ENCODE measurements at regions not wholly inside any gene's neighbourhood (a gene's known extent, or its start where the extent isn't known, plus 50 kb on each side); places are given as distances from the start of the nearest gene placed in this dataset.
"Not testable (repeated sequence)": the region's sequence is repeated elsewhere in the genome, so short reads cannot be mapped to it uniquely, and the experiment has no call there.

DNA sequence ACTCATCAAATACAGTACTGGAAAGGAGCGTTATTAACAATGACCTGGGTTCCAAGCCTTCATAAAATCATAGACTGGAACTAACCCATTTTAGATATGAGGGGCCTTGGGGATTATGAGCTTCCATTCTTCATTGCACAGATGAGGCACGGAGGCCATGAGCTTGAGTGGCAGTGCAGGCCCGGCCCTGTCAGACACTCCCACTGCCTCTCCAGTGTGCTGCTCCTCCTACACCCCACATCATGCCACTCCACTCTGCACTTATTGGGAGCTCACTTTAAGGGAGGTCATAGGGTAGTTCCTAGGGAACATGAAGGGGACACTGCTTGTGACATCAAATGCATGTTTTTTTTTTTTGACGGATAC, 77.9 kb downstream of the TSN start:
- WGBS: 97% methylated on average over 4 of the region's 4 CpGs
- no peaks in the 10 kb centered on the region for H3K36me3 ChIP-seq (ENCODE audit: insufficient read depth, low read length)
- peaks cover 2% of the 10 kb centered on the region; the same call in 1 of the 2 replicates for H3K4me1 ChIP-seq (ENCODE audit: insufficient read depth, low read length)
- no peak overlapping the region for H3K27ac ChIP-seq (ENCODE audit: low read depth, low read length)
- H3K4me3 ChIP-seq (ENCODE audit: low read length): no peak overlapping the region
- peaks cover 15% of the 10 kb centered on the region; the same call in 1 of the 2 replicates for H3K9me3 ChIP-seq (ENCODE audit: insufficient read depth, low read depth, low read length)
- no peaks in the 10 kb centered on the region for H3K27me3 ChIP-seq (ENCODE audit: insufficient read depth, low read length)
- H3K9ac ChIP-seq (ENCODE audit: low read depth, low read length): no peak overlapping the region

DNA sequence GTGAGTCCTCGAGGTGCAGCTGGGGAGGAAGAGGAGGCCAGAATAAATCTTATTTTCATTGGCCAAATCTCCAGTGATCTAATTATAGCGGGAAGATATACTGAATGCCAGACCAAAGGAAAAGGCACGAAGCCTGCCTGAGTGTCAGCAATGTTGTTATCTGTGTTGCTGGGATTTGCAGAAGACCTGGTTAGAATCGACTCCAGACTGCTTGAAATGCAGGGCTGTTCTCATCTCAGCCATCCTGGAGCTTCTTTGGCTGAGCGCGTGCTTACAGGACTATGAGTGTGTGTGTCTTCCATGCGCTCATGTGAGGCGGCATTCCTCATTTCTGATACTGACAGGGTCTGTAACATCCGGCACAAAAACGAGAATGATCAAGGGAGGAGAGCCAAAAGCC, 81.2 kb downstream of the TSN start:
- H3K4me1 ChIP-seq (ENCODE audit: insufficient read depth, low read length): no peaks in the 10 kb centered on the region
- H3K27ac ChIP-seq (ENCODE audit: low read depth, low read length): no peak overlapping the region
- H3K9me3 ChIP-seq (ENCODE audit: insufficient read depth, low read depth, low read length): peaks cover 16% of the 10 kb centered on the region; the same call in 1 of the 2 replicates
- no peak overlapping the region for H3K9ac ChIP-seq (ENCODE audit: low read depth, low read length)
- H3K36me3 ChIP-seq (ENCODE audit: insufficient read depth, low read length): no peaks in the 10 kb centered on the region
- 89% methylated on average over 10 of the region's 10 CpGs for WGBS
- no peak overlapping the region for H3K4me3 ChIP-seq (ENCODE audit: low read length)
- no peaks in the 10 kb centered on the region for H3K27me3 ChIP-seq (ENCODE audit: insufficient read depth, low read length)

DNA sequence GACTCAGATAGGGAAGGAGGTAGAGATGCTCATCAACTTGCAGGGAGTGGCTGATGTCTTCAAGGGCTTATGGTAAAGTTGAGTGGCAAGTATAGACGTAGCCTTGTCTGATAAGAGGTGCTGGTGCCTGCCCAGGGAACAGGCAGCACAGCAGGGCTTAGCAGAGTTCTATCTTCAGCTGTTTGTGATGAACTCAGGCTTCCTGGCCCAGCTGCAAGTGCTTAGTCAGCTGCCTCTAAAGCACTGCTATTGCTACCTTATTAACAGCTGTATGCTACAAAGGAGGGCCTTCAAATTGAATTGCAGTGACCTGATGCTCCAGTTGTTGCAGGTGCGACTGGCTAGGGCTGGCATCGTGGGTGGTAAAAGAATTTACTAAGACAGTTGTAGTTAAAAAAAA, 82.1 kb downstream of the TSN start:
- Histone ChIP-seq H3K9ac (ENCODE audit: low read depth, low read length) (no peak overlapping the region), H3K4me1 (ENCODE audit: insufficient read depth, low read length) (no peaks in the 10 kb centered on the region), H3K36me3 (ENCODE audit: insufficient read depth, low read length) (no peaks in the 10 kb centered on the region), H3K27me3 (ENCODE audit: insufficient read depth, low read length) (no peaks in the 10 kb centered on the region), H3K9me3 (ENCODE audit: insufficient read depth, low read depth, low read length) (peaks cover 16% of the 10 kb centered on the region; the same call in 1 of the 2 replicates), H3K27ac (ENCODE audit: low read depth, low read length) (no peak overlapping the region), H3K4me3 (ENCODE audit: low read length) (no peak overlapping the region)
- WGBS: 90% methylated on average over 3 of the region's 3 CpGs

DNA sequence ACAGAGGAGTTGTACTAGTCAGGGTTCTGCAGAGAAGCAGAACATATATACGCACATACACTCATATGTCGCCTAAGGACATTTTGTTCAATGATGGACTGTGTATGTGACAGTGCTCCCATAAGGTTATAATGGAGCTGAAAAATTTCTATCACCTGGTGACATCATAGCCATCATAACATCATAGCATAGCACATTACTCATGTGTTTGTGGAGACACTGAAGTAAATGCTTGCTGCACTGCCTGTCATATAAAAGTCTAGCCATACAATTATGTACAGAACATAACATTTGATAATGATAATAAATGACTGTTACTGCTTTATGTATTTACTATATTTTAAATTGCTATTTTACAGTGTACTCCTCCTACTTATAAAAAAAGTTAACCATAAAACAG, 83.1 kb downstream of the TSN start:
- no peaks in the 10 kb centered on the region for H3K36me3 ChIP-seq (ENCODE audit: insufficient read depth, low read length)
- no peak overlapping the region for H3K9ac ChIP-seq (ENCODE audit: low read depth, low read length)
- no peaks in the 10 kb centered on the region for H3K4me1 ChIP-seq (ENCODE audit: insufficient read depth, low read length)
- H3K27ac ChIP-seq (ENCODE audit: low read depth, low read length): no peak overlapping the region
- WGBS: no CpG with 5 or more reads among the region's 2 CpGs
- H3K4me3 ChIP-seq (ENCODE audit: low read length): no peak overlapping the region
- peaks cover 16% of the 10 kb centered on the region; the same call in 1 of the 2 replicates for H3K9me3 ChIP-seq (ENCODE audit: insufficient read depth, low read depth, low read length)
- no peaks in the 10 kb centered on the region for H3K27me3 ChIP-seq (ENCODE audit: insufficient read depth, low read length)

DNA sequence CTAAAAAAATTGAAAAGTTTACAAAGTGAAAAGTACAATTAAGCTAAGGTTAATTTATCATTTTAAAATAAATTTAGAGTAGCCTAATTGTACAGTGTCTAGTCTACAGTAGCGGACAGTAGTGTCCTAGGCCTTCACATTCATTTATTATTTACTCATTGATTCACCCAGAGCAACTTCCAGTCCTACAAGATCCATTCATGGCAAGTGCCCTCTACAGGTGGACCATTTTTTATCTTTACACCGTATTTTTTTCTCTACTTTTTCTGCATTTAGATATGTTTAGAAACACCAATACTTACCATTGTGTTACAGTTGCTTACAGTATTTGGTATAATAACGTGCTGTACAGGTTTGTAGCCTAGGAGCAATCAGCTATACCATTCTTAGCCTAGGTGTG, 84.1 kb downstream of the TSN start:
- 90% methylated on average over 3 of the region's 3 CpGs for WGBS
- no peaks in the 10 kb centered on the region for H3K36me3 ChIP-seq (ENCODE audit: insufficient read depth, low read length)
- H3K9ac ChIP-seq (ENCODE audit: low read depth, low read length): no peak overlapping the region
- H3K4me1 ChIP-seq (ENCODE audit: insufficient read depth, low read length): no peaks in the 10 kb centered on the region
- no peak overlapping the region for H3K4me3 ChIP-seq (ENCODE audit: low read length)
- H3K27ac ChIP-seq (ENCODE audit: low read depth, low read length): no peak overlapping the region
- H3K9me3 ChIP-seq (ENCODE audit: insufficient read depth, low read depth, low read length): peaks cover 16% of the 10 kb centered on the region; the same call in 1 of the 2 replicates
- no peaks in the 10 kb centered on the region for H3K27me3 ChIP-seq (ENCODE audit: insufficient read depth, low read length)

DNA sequence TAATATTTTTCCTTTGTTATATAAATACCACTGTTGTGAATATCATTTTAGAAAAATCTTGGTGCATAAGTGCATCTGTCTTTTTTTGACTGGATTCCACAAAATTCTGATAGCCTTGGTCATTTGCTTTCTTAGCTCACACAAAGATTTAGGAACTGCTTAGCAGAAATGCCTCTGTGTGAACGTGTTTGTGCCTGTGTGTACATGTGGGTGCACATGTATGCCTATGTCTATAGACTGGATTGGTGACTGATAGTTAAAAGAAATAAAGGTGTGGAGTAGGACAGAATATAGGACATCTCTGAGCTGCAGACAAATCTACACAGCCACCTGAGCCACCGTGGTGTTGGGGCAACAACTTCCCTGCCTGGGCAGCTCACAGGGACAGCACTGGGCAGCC, 93.8 kb downstream of the TSN start:
- no peaks in the 10 kb centered on the region for H3K27me3 ChIP-seq (ENCODE audit: insufficient read depth, low read length)
- no peak overlapping the region for H3K9ac ChIP-seq (ENCODE audit: low read depth, low read length)
- no peak overlapping the region for H3K27ac ChIP-seq (ENCODE audit: low read depth, low read length)
- no peak overlapping the region for H3K4me3 ChIP-seq (ENCODE audit: low read length)
- no peaks in the 10 kb centered on the region for H3K4me1 ChIP-seq (ENCODE audit: insufficient read depth, low read length)
- WGBS: 90% methylated on average over 2 of the region's 2 CpGs
- H3K36me3 ChIP-seq (ENCODE audit: insufficient read depth, low read length): no peaks in the 10 kb centered on the region
- H3K9me3 ChIP-seq (ENCODE audit: insufficient read depth, low read depth, low read length): no peaks in the 10 kb centered on the region

DNA sequence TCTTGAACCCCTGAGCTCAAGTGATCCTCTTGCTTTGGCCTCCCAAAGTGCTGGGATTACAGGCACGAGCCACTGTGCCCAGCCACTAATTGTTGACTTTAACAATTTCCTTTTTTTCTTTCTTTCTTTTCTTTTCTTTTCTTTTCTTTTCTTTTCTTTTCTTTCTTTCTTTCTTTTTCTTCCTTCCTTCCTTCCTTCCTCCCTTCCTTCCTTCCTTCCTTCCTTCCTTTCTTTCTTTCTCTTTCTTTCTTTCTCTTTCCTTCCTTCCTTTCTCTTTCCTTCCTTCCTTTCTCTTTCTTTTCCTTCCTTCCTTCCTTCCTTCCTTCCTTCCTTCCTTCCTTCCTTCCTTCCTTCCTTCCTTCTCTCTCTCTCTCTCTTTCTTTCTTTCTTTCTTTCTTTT, 97.7 kb downstream of the TSN start:
- not testable (repeated sequence) for H3K36me3 ChIP-seq (ENCODE audit: insufficient read depth, low read length); H3K27me3 ChIP-seq (ENCODE audit: insufficient read depth, low read length); H3K4me3 ChIP-seq (ENCODE audit: low read length); H3K27ac ChIP-seq (ENCODE audit: low read depth, low read length); H3K9ac ChIP-seq (ENCODE audit: low read depth, low read length); H3K9me3 ChIP-seq (ENCODE audit: insufficient read depth, low read depth, low read length); H3K4me1 ChIP-seq (ENCODE audit: insufficient read depth, low read length)
- 96% methylated on average over 1 of the region's 1 CpG for whole genome bisulfite sequencing

DNA sequence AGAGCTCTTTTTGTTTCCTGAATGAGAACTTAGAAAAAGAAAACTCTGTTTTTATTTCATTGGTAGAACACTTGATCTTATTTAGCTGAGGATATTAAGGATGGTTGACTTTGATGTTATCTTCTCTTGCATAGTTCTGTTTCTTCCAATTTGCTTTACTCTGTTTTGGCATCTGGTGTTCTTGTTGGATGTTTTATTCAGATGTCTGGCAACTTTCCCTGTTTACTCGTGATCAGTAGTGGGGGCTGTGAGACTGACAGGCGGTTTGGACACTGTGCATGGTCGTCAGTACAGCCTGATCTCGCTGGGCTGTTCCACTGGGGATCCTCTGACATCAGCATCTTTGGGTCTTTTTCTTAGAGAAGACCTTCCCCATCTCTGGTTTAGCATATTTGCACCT, 100.1 kb downstream of the TSN start:
- Histone ChIP-seq H3K27me3 (ENCODE audit: insufficient read depth, low read length) (no peaks in the 10 kb centered on the region), H3K9me3 (ENCODE audit: insufficient read depth, low read depth, low read length) (0 out of 2 replicates have a peak, but pooled peaks cover 4% of the 10 kb centered on the region), H3K4me1 (ENCODE audit: insufficient read depth, low read length) (no peaks in the 10 kb centered on the region), H3K27ac (ENCODE audit: low read depth, low read length) (no peak overlapping the region), H3K4me3 (ENCODE audit: low read length) (no peak overlapping the region), H3K36me3 (ENCODE audit: insufficient read depth, low read length) (no peaks in the 10 kb centered on the region), H3K9ac (ENCODE audit: low read depth, low read length) (no peak overlapping the region)
- 91% methylated on average over 4 of the region's 4 CpGs for WGBS

DNA sequence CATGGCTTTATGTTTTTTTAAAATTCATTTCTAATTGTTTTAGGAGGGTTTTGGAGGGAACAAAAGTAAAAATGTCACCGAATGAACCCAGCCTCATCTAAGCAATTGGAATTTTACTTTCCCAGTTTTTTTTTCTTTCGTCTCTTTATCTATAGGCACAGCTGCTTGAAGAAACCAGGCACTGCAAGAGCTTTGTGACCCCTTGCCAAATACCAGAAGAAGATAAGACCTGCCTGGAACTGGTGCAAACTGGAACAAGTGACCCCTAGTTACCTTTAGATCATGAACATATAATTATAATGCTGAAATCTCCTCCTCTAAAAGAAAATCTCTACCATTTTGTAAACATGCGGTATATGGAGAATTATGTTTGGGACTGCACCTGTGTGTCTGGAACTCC, 100.9 kb downstream of the TSN start:
- no peaks in the 10 kb centered on the region for H3K36me3 ChIP-seq (ENCODE audit: insufficient read depth, low read length)
- H3K9ac ChIP-seq (ENCODE audit: low read depth, low read length): no peak overlapping the region
- H3K4me3 ChIP-seq (ENCODE audit: low read length): no peak overlapping the region
- 83% methylated on average over 2 of the region's 3 CpGs for WGBS
- H3K27me3 ChIP-seq (ENCODE audit: insufficient read depth, low read length): no peaks in the 10 kb centered on the region
- 0 out of 2 replicates have a peak, but pooled peaks cover 4% of the 10 kb centered on the region for H3K9me3 ChIP-seq (ENCODE audit: insufficient read depth, low read depth, low read length)
- no peak overlapping the region for H3K27ac ChIP-seq (ENCODE audit: low read depth, low read length)
- H3K4me1 ChIP-seq (ENCODE audit: insufficient read depth, low read length): no peaks in the 10 kb centered on the region

DNA sequence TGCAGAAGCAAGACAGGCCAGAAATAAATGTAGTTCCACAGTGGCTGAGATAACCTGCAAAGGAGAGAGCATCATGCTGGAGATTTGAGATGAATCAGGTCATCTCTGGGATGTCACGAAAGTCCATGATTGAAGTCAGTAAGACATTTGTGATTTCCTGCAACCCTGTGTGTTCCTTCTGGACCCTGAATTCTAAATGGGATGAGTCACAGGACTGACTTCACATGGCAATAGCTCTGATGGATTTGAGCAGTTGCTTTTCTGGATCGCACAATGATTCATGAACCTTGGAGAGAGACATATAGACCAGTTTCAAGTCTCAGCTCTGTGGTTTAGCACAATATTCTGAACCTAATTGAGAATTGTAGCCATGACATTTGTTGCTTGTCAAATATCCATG, 102.9 kb downstream of the TSN start:
- Histone ChIP-seq H3K9ac (ENCODE audit: low read depth, low read length) (no peak overlapping the region), H3K4me3 (ENCODE audit: low read length) (no peak overlapping the region), H3K4me1 (ENCODE audit: insufficient read depth, low read length) (no peaks in the 10 kb centered on the region), H3K9me3 (ENCODE audit: insufficient read depth, low read depth, low read length) (0 out of 2 replicates have a peak, but pooled peaks cover 4% of the 10 kb centered on the region), H3K36me3 (ENCODE audit: insufficient read depth, low read length) (no peaks in the 10 kb centered on the region), H3K27ac (ENCODE audit: low read depth, low read length) (no peak overlapping the region), H3K27me3 (ENCODE audit: insufficient read depth, low read length) (no peaks in the 10 kb centered on the region)
- 91% methylated on average over 2 of the region's 2 CpGs for WGBS

DNA sequence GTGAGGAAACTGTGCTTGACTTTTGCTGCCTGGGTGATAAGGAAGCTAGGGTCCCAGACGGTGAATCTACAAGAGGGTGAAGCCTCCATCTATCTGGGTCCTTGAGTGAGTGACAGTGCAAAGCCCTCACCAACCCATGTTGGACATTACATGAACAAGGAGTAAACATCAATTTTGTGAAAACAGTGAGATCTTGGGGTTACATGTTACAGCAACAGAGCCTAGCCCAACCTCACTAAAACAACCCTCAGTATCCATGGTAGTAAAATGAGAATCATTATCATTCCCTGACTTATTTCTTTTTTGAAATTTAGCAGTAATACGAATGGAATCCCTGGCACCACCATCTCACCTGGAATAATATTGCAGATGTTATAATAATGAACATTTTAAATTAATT, 103.4 kb downstream of the TSN start:
- H3K9me3 ChIP-seq (ENCODE audit: insufficient read depth, low read depth, low read length): 0 out of 2 replicates have a peak, but pooled peaks cover 4% of the 10 kb centered on the region
- H3K27me3 ChIP-seq (ENCODE audit: insufficient read depth, low read length): no peaks in the 10 kb centered on the region
- H3K9ac ChIP-seq (ENCODE audit: low read depth, low read length): no peak overlapping the region
- H3K4me3 ChIP-seq (ENCODE audit: low read length): no peak overlapping the region
- H3K27ac ChIP-seq (ENCODE audit: low read depth, low read length): no peak overlapping the region
- H3K4me1 ChIP-seq (ENCODE audit: insufficient read depth, low read length): no peaks in the 10 kb centered on the region
- H3K36me3 ChIP-seq (ENCODE audit: insufficient read depth, low read length): no peaks in the 10 kb centered on the region
- WGBS: 95% methylated on average over 2 of the region's 2 CpGs

DNA sequence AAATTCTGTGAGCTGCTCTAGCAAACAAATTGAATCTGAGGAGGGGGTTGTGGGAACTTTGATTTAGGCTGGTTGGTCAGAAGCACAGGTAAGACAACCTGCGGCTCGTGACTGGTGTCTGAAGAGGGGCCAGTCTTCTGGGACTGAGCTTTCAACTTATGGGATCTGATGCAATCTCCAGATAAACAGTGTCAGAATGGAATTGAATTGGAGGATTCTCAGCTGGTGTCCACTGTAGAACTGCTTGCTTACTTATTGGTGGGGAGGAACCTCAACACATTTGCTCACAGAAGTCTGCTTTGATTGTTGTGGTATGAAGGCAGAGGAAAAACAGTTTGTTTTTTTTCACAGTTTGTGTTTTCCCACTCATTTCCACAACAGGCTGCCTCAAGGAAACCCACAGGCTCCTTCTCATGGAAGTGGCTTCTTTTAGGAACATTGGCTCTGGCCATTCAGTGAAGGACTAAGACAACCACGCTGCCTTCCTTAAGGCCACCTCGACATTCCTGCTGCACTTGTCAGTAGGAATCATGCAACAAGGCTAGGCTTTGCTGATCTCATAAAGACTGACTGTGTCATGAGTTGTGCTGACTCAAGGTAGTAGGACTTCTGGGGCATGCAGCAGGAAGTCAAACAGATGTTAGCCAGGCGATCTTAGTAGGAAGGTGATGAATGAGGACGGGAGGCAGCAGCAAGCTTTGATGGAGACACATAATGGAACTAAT, 104.7 kb downstream of the TSN start:
- H3K4me3 ChIP-seq (ENCODE audit: low read length): no peak overlapping the region

More for the DNA sequence above, 104.7 kb downstream of the TSN start:
- Histone ChIP-seq H3K36me3 (ENCODE audit: insufficient read depth, low read length) (no peaks in the 10 kb centered on the region), H3K9me3 (ENCODE audit: insufficient read depth, low read depth, low read length) (0 out of 2 replicates have a peak, but pooled peaks cover 4% of the 10 kb centered on the region), H3K27ac (ENCODE audit: low read depth, low read length) (no peak overlapping the region), H3K27me3 (ENCODE audit: insufficient read depth, low read length) (no peaks in the 10 kb centered on the region), H3K9ac (ENCODE audit: low read depth, low read length) (no peak overlapping the region), H3K4me1 (ENCODE audit: insufficient read depth, low read length) (no peaks in the 10 kb centered on the region)
- WGBS: 89% methylated on average over 6 of the region's 6 CpGs
